Thoracic aorta (tissue), 2 donors: ENCODE measurements at regions not wholly inside any gene's neighbourhood (a gene's known extent, or its start where the extent isn't known, plus 50 kb on each side); places are given as distances from the start of the nearest gene placed in this dataset.

Experiments
- ATAC-seq: fragments of 150-250 bp; one replicate; pipeline ENCODE4 v1.8.0; 2017; ENCODE audit warnings: low read depth; ENCODE audit not compliant: insufficient number of reproducible peaks, low FRiP score
- DNase-seq: peaks from one replicate; pipeline ENCODE4 v3.0.0-alpha.2; 2020; ENCODE audit warnings: low spot score
- H3K27ac ChIP-seq, 2 donors: fragments of 200-600 bp; sonication (generic); 1 replicate in 1 of 2; 2 replicates in 1 of 2; pipeline ENCODE4 v1.5.1; 2016; ENCODE audit warnings: mild to moderate bottlenecking in 2 of 2, moderate library complexity in 2 of 2
- H3K27me3 ChIP-seq: fragments of 200-600 bp; sonication (generic); replicated peaks from 2 replicates; pipeline ENCODE4 v1.6.0; 2016; ENCODE audit warnings: mild to moderate bottlenecking; ENCODE audit not compliant: insufficient read depth
- H3K36me3 ChIP-seq: fragments of 200-600 bp; sonication (generic); one replicate; pipeline ENCODE4 v1.5.1; 2016
- H3K4me1 ChIP-seq, 2 donors: fragments of 200-600 bp; sonication (generic); 1 replicate in 1 of 2; 2 replicates in 1 of 2; pipeline versions ENCODE4 v1.5.1 to v1.6.0; 2016; ENCODE audit warnings: low read depth in 2 of 2, mild to moderate bottlenecking in 1 of 2; ENCODE audit not compliant: control insufficient read depth in 1 of 2
- H3K4me3 ChIP-seq: fragments of 200-600 bp; sonication (generic); 2 replicates; pipeline ENCODE4 v1.5.1; 2016; ENCODE audit warnings: mild to moderate bottlenecking
- H3K9me3 ChIP-seq: fragments of 200-600 bp; sonication (generic); 2 replicates; pipeline ENCODE4 v1.5.1; 2016
- CTCF ChIP-seq: fragments of 200-600 bp; sonication (generic); IDR thresholded peaks from one replicate; pipeline ENCODE4 v1.5.1; 2019; ENCODE audit warnings: antibody characterized with exemption

GRCh38 chr1:55938376-55938850, 641.0 kb downstream of the PLPP3 start:
- Histone ChIP-seq H3K27me3 (no peaks in the 10 kb centered on the region), H3K27ac (no peak overlapping the region), H3K9me3 (no peaks in the 10 kb centered on the region), H3K4me1 (peaks cover 0 to 10% of the 10 kb centered on the region in 2 donors), H3K36me3 (no peaks in the 10 kb centered on the region), H3K4me3 (no peak overlapping the region)
- DNase-seq (no peak), ATAC-seq (no peak)
- TF ChIP-seq CTCF, result no peak

GRCh38 chr1:55937840-55938375, 641.5 kb downstream of the PLPP3 start:
- no peaks in the 10 kb centered on the region for H3K9me3 ChIP-seq
- no peaks in the 10 kb centered on the region for H3K36me3 ChIP-seq
- no peaks in the 10 kb centered on the region for H3K27me3 ChIP-seq
- H3K4me3 ChIP-seq, result no peak overlapping the region
- DNase-seq (no peak), ATAC-seq (no peak)
- H3K4me1 ChIP-seq, result peaks cover 0 to 10% of the 10 kb centered on the region in 2 donors
- TF ChIP-seq CTCF, result no peak
- no peak overlapping the region for H3K27ac ChIP-seq

- Histone ChIP-seq H3K27me3 (no peaks in the 10 kb centered on the region), H3K27ac (no peak overlapping the region), H3K4me3 (no peak overlapping the region), H3K36me3 (no peaks in the 10 kb centered on the region), H3K9me3 (no peaks in the 10 kb centered on the region), H3K4me1 (peaks cover 0 to 10% of the 10 kb centered on the region in 2 donors)
- ATAC-seq (no peak), DNase-seq (no peak)
- no peak for TF ChIP-seq CTCF
Observed at GRCh38 chr1:55935236-55935635, 644.1 kb downstream of the PLPP3 start.

GRCh38 chr1:55932402-55932801, 647.0 kb downstream of the PLPP3 start:
- Histone ChIP-seq H3K4me1 (no peaks in the 10 kb centered on the region), H3K9me3 (no peaks in the 10 kb centered on the region), H3K4me3 (no peak overlapping the region), H3K36me3 (no peaks in the 10 kb centered on the region), H3K27me3 (no peaks in the 10 kb centered on the region), H3K27ac (no peak overlapping the region)
- no peak for ATAC-seq
- DNase-seq, result no peak
- TF ChIP-seq CTCF, result no peak

- Histone ChIP-seq H3K9me3 (no peaks in the 10 kb centered on the region), H3K4me1 (no peaks in the 10 kb centered on the region), H3K27ac (no peak overlapping the region), H3K27me3 (no peaks in the 10 kb centered on the region), H3K4me3 (no peak overlapping the region), H3K36me3 (no peaks in the 10 kb centered on the region)
- TF ChIP-seq CTCF, result no peak
- ATAC-seq (no peak), DNase-seq (no peak)
Observed at GRCh38 chr1:55931081-55931940, 648.1 kb downstream of the PLPP3 start.
